GM23338 (cell line): ENCODE measurements at regions not wholly inside any gene's neighbourhood (a gene's known extent, or its start where the extent isn't known, plus 50 kb on each side); places are given as distances from the start of the nearest gene placed in this dataset.

Experiments
- CREB1 ChIP-seq: fragments of 250-450 bp; sonication (Bioruptor Pico); IDR thresholded peaks from 2 replicates; pipeline ENCODE4 v1.5.0; 2020; ENCODE audit warnings: low read depth, mild to moderate bottlenecking, moderate library complexity
- EZH2 ChIP-seq: fragments of 200-600 bp; sonication (generic); IDR thresholded peaks from one replicate; pipeline ENCODE4 v1.8.0; 2017; ENCODE audit warnings: antibody characterized with exemption, mild to moderate bottlenecking, low read depth; ENCODE audit not compliant: unreplicated experiment
- EZH2phosphoT487 ChIP-seq: fragments of 200-600 bp; sonication (generic); IDR thresholded peaks from one replicate; pipeline ENCODE4 v1.8.1; 2018; ENCODE audit warnings: antibody characterized with exemption; ENCODE audit not compliant: unreplicated experiment
- JUNB ChIP-seq: IDR thresholded peaks from one replicate; pipeline ENCODE4 v1.6.1; 2016; ENCODE audit warnings: antibody characterized with exemption; ENCODE audit not compliant: unreplicated experiment
- NANOG ChIP-seq: IDR thresholded peaks from 2 replicates; pipeline ENCODE4 v1.6.1; 2016; ENCODE audit warnings: antibody characterized with exemption, borderline replicate concordance
- POLR2AphosphoS5 ChIP-seq: IDR thresholded peaks from 2 replicates; pipeline ENCODE4 v1.6.1; 2016; ENCODE audit warnings: antibody characterized with exemption, low read depth
- STAT1 ChIP-seq: IDR thresholded peaks from one replicate; pipeline ENCODE4 v1.6.1; 2016; ENCODE audit warnings: antibody characterized with exemption; ENCODE audit not compliant: unreplicated experiment
- ZNF114 ChIP-seq: fragments of 250-450 bp; sonication (Bioruptor Pico); IDR thresholded peaks from 2 replicates; pipeline ENCODE4 v1.5.0; 2020; ENCODE audit warnings: mild to moderate bottlenecking, moderate library complexity
- ZNF331 ChIP-seq: fragments of 250-450 bp; sonication (Bioruptor Pico); IDR thresholded peaks from 2 replicates; pipeline ENCODE4 v1.5.0; 2020; ENCODE audit warnings: low read depth, mild to moderate bottlenecking, moderate library complexity
- TF ChIP-seq, protein P1 (sequence below), 2 experiments: fragments of 200-600 bp in 1 of 2; sonication (generic) in 1 of 2; conservative IDR thresholded peaks; 2 replicates each; pipeline versions ENCODE4 v1.5.1 to v1.6.1; 2016 to 2017; ENCODE audit warnings: antibody characterized with exemption in 2 of 2, low read depth in 2 of 2, mild to moderate bottlenecking in 2 of 2, moderate library complexity in 1 of 2
- TF ChIP-seq, protein P2 (sequence below): IDR thresholded peaks from one replicate; pipeline ENCODE4 v1.6.1; 2018; ENCODE audit warnings: antibody characterized with exemption; ENCODE audit not compliant: unreplicated experiment
- TF ChIP-seq, protein P3 (sequence below): IDR thresholded peaks from 2 replicates; pipeline ENCODE4 v1.6.1; 2016; ENCODE audit warnings: antibody characterized with exemption

DNA sequence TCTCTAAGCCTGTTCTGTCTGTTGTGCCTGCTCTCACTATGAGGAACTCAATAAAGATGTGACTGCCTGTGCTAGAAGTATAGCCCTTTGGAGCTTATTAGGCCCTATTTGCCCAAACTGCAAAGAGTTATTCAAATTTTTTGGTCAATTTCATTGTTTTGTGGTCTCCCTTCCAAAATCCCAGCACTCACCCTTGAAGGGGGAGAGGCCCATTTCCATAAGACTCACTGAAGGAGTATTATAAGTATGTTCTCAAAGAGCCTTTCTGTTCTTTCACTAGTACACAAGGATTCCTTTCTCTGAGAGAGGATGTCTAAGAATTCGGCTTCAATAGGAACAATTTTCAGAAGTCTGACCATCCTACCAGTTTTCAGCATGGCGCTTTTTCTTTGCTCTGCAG, 641.9 kb upstream of the REG3G start:
- TF ChIP-seq EZH2 (no peak), POLR2AphosphoS5 (no peak), CREB1 (CRISPR knock-in tag) (no peak), EZH2phosphoT487 (no peak), NANOG (no peak), ZNF331 (CRISPR knock-in tag) (no peak), JUNB (no peak), ZNF114 (CRISPR knock-in tag) (no peak), STAT1 (no peak)
- TF ChIP-seq, protein P1, sequence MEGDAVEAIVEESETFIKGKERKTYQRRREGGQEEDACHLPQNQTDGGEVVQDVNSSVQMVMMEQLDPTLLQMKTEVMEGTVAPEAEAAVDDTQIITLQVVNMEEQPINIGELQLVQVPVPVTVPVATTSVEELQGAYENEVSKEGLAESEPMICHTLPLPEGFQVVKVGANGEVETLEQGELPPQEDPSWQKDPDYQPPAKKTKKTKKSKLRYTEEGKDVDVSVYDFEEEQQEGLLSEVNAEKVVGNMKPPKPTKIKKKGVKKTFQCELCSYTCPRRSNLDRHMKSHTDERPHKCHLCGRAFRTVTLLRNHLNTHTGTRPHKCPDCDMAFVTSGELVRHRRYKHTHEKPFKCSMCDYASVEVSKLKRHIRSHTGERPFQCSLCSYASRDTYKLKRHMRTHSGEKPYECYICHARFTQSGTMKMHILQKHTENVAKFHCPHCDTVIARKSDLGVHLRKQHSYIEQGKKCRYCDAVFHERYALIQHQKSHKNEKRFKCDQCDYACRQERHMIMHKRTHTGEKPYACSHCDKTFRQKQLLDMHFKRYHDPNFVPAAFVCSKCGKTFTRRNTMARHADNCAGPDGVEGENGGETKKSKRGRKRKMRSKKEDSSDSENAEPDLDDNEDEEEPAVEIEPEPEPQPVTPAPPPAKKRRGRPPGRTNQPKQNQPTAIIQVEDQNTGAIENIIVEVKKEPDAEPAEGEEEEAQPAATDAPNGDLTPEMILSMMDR (conservative IDR thresholded peaks at IDR 0.05; ENCODE audit: low read depth in 2 of 2) = no peak
- TF ChIP-seq, protein P2, sequence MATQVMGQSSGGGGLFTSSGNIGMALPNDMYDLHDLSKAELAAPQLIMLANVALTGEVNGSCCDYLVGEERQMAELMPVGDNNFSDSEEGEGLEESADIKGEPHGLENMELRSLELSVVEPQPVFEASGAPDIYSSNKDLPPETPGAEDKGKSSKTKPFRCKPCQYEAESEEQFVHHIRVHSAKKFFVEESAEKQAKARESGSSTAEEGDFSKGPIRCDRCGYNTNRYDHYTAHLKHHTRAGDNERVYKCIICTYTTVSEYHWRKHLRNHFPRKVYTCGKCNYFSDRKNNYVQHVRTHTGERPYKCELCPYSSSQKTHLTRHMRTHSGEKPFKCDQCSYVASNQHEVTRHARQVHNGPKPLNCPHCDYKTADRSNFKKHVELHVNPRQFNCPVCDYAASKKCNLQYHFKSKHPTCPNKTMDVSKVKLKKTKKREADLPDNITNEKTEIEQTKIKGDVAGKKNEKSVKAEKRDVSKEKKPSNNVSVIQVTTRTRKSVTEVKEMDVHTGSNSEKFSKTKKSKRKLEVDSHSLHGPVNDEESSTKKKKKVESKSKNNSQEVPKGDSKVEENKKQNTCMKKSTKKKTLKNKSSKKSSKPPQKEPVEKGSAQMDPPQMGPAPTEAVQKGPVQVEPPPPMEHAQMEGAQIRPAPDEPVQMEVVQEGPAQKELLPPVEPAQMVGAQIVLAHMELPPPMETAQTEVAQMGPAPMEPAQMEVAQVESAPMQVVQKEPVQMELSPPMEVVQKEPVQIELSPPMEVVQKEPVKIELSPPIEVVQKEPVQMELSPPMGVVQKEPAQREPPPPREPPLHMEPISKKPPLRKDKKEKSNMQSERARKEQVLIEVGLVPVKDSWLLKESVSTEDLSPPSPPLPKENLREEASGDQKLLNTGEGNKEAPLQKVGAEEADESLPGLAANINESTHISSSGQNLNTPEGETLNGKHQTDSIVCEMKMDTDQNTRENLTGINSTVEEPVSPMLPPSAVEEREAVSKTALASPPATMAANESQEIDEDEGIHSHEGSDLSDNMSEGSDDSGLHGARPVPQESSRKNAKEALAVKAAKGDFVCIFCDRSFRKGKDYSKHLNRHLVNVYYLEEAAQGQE = no peak
- TF ChIP-seq, protein P3, sequence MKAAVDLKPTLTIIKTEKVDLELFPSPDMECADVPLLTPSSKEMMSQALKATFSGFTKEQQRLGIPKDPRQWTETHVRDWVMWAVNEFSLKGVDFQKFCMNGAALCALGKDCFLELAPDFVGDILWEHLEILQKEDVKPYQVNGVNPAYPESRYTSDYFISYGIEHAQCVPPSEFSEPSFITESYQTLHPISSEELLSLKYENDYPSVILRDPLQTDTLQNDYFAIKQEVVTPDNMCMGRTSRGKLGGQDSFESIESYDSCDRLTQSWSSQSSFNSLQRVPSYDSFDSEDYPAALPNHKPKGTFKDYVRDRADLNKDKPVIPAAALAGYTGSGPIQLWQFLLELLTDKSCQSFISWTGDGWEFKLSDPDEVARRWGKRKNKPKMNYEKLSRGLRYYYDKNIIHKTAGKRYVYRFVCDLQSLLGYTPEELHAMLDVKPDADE = no peak
